AG04450 (cell line): ENCODE measurements at regions not wholly inside any gene's neighbourhood (a gene's known extent, or its start where the extent isn't known, plus 50 kb on each side); places are given as distances from the start of the nearest gene placed in this dataset.

Source experiments
- CTCF ChIA-PET: fragments of 300-600, 350-600 bp; formaldehyde crosslinking; extraction: SDS; loops from one replicate; lab custom pipeline; 2022; ENCODE audit warnings: antibody characterized with exemption, inconsistent platforms; lab: Charles Lee
- POLR2A ChIA-PET: fragments of 350-600 bp; formaldehyde crosslinking; extraction: SDS; loops from one replicate; lab custom pipeline; 2021; ENCODE audit warnings: antibody characterized with exemption, inconsistent platforms; lab: Yijun Ruan, JAX
- DNase-seq: peaks from one replicate; pipeline ENCODE4 v3.0.0-alpha.2; 2011; ENCODE audit warnings: low read depth, low spot score
- H3K27ac ChIP-seq: one replicate; pipeline ENCODE4 v1.5.1; 2012; ENCODE audit warnings: low read depth, low read length, control low read depth
- H3K27me3 ChIP-seq: one replicate; pipeline ENCODE4 v1.6.0; 2012; ENCODE audit warnings: low read length; ENCODE audit not compliant: control insufficient read depth, insufficient read depth
- H3K4me3 ChIP-seq: 2 replicates; pipeline ENCODE4 v1.5.1; 2011; ENCODE audit warnings: mild to moderate bottlenecking, low read depth, low read length, control low read depth
- H3K9me3 ChIP-seq: 2 replicates; pipeline ENCODE4 v1.5.1; 2012; ENCODE audit warnings: low read length; ENCODE audit not compliant: control insufficient read depth, insufficient read depth
- CTCF ChIP-seq: IDR thresholded peaks from 2 replicates; pipeline ENCODE4 v1.5.1; 2011; ENCODE audit warnings: low read depth, low read length, control low read depth, inconsistent platforms

- ChIA-PET CTCF (interaction anchor here (1.4 kb wide), 1 partner anchor 678 kb away, joined by 5 read pairs; no protein-coding TSS in a partner anchor), POLR2A (no interaction called here)
- no peaks in the 10 kb centered on the region for H3K27me3 ChIP-seq
- no peak overlapping the region for H3K4me3 ChIP-seq
- H3K9me3 ChIP-seq: no peaks in the 10 kb centered on the region
- DNase-seq: no peak
- no peak for TF ChIP-seq CTCF
- H3K27ac ChIP-seq: no peak overlapping the region
Measured at GRCh38 chr6:113181164-113181563, 676.0 kb upstream of the MARCKS start.

GRCh38 chr6:113182370-113183141, 674.6 kb upstream of the MARCKS start:
- no peaks in the 10 kb centered on the region for H3K27me3 ChIP-seq
- POLR2A ChIA-PET: no interaction called here
- CTCF ChIA-PET: no interaction called here
- no peak for TF ChIP-seq CTCF
- DNase-seq: peak; percentile 41
- no peak overlapping the region for H3K4me3 ChIP-seq
- no peaks in the 10 kb centered on the region for H3K9me3 ChIP-seq
- H3K27ac ChIP-seq: no peak overlapping the region

- peak overlapping the region; percentile 71 for H3K27ac ChIP-seq
- CTCF ChIA-PET: interaction anchor here (0.9 kb wide), 1 partner anchor 724 kb away, joined by 3 read pairs; no protein-coding TSS in a partner anchor
- peak; percentile 17; the same call in 1 of the 2 replicates for TF ChIP-seq CTCF
- no peaks in the 10 kb centered on the region for H3K27me3 ChIP-seq
- POLR2A ChIA-PET: interaction anchor here (1.0 to 1.6 kb wide), 3 partner anchors 274 to 675 kb away, joined by 5 to 6 read pairs (median 5); no protein-coding TSS in a partner anchor
- H3K9me3 ChIP-seq: no peaks in the 10 kb centered on the region
- H3K4me3 ChIP-seq: no peak overlapping the region
- peak; percentile 63 for DNase-seq
Measured at GRCh38 chr6:113184291-113184690, 672.9 kb upstream of the MARCKS start.

- CTCF ChIA-PET: interaction anchor here (0.9 kb wide), 1 partner anchor 724 kb away, joined by 3 read pairs; no protein-coding TSS in a partner anchor
- DNase-seq: no peak
- Histone ChIP-seq H3K27me3 (no peaks in the 10 kb centered on the region), H3K4me3 (no peak overlapping the region), H3K27ac (peak overlapping the region; percentile 62), H3K9me3 (no peaks in the 10 kb centered on the region)
- POLR2A ChIA-PET: interaction anchor here (1.0 to 1.6 kb wide), 3 partner anchors 274 to 674 kb away, joined by 5 to 6 read pairs (median 5); no protein-coding TSS in a partner anchor
- no peak for TF ChIP-seq CTCF
Measured at GRCh38 chr6:113184736-113185135, 672.4 kb upstream of the MARCKS start.

- H3K27ac ChIP-seq: no peak overlapping the region
- POLR2A ChIA-PET: interaction anchor here (1.0 to 1.6 kb wide), 2 partner anchors 670 to 674 kb away, joined by 5 to 6 read pairs; no protein-coding TSS in a partner anchor
- H3K9me3 ChIP-seq: no peaks in the 10 kb centered on the region
- DNase-seq: peak; percentile 16
- CTCF ChIA-PET: interaction anchor here (0.6 to 0.9 kb wide), 2 partner anchors 386 to 723 kb away, joined by 3 to 5 read pairs; no protein-coding TSS in a partner anchor
- no peaks in the 10 kb centered on the region for H3K27me3 ChIP-seq
- no peak overlapping the region for H3K4me3 ChIP-seq
- TF ChIP-seq CTCF: no peak
Measured at GRCh38 chr6:113185299-113185698, 671.8 kb upstream of the MARCKS start.
